H9 (cell line): ENCODE measurements at regions not wholly inside any gene's neighbourhood (a gene's known extent, or its start where the extent isn't known, plus 50 kb on each side); places are given as distances from the start of the nearest gene placed in this dataset.

Experiments used
- DNase-seq: peaks from one replicate; pipeline ENCODE4 v3.0.0-alpha.2; 2017
- H2AFZ ChIP-seq: one replicate; pipeline ENCODE4 v1.6.1; 2013; ENCODE audit warnings: mild to moderate bottlenecking, low read length, control low read depth, moderate library complexity
- H2AK5ac ChIP-seq: 2 replicates; pipeline ENCODE4 v1.6.1; 2013; ENCODE audit warnings: low read length, control low read depth, mixed read lengths; ENCODE audit not compliant: insufficient read length
- H2BK120ac ChIP-seq: one replicate; pipeline ENCODE4 v1.6.1; 2013; ENCODE audit warnings: low read depth, mild to moderate bottlenecking, low read length, control low read depth, inconsistent platforms; ENCODE audit not compliant: poor library complexity, severe bottlenecking
- H2BK12ac ChIP-seq: 2 replicates; pipeline ENCODE4 v1.6.1; 2013; ENCODE audit warnings: low read length, control low read depth, mixed read lengths, low read depth; ENCODE audit not compliant: insufficient read length
- H2BK15ac ChIP-seq: 2 replicates; pipeline ENCODE4 v1.6.1; 2013; ENCODE audit warnings: low read depth, low read length, control low read depth
- H2BK20ac ChIP-seq: one replicate; pipeline ENCODE4 v1.6.1; 2013; ENCODE audit warnings: low read depth, mild to moderate bottlenecking, low read length, control low read depth, inconsistent platforms; ENCODE audit not compliant: poor library complexity, severe bottlenecking
- H2BK5ac ChIP-seq: 2 replicates; pipeline ENCODE4 v1.6.1; 2013; ENCODE audit warnings: low read length, control low read depth, mixed read lengths; ENCODE audit not compliant: insufficient read length
- H3K14ac ChIP-seq: 2 replicates; pipeline ENCODE4 v1.6.1; 2013; ENCODE audit warnings: low read length, control low read depth; ENCODE audit not compliant: insufficient read depth
- H3K18ac ChIP-seq: 2 replicates; pipeline ENCODE4 v1.6.1; 2013; ENCODE audit warnings: low read depth, mild to moderate bottlenecking, mixed read lengths, low read length, control low read depth; ENCODE audit not compliant: insufficient read length
- H3K23ac ChIP-seq: 2 replicates; pipeline ENCODE4 v1.6.1; 2013; ENCODE audit warnings: low read length, control low read depth, mixed read lengths, low read depth; ENCODE audit not compliant: insufficient read length
- H3K23me2 ChIP-seq: 2 replicates; pipeline ENCODE4 v1.6.1; 2013; ENCODE audit warnings: low read depth, mild to moderate bottlenecking, mixed read lengths, low read length, control low read depth; ENCODE audit not compliant: insufficient read length, poor library complexity, severe bottlenecking
- H3K27ac ChIP-seq: 2 replicates; pipeline ENCODE4 v1.5.1; 2013; ENCODE audit warnings: low read length, control low read depth, mixed read lengths, low read depth; ENCODE audit not compliant: insufficient read length
- H3K27me3 ChIP-seq: 2 replicates; pipeline ENCODE4 v1.6.1; 2013; ENCODE audit warnings: low read length, control low read depth, inconsistent platforms; ENCODE audit not compliant: insufficient read depth
- H3K4ac ChIP-seq: 2 replicates; pipeline ENCODE4 v1.6.1; 2013; ENCODE audit warnings: low read depth, mild to moderate bottlenecking, control low read depth, inconsistent platforms, low read length, moderate library complexity
- H3K4me1 ChIP-seq: 2 replicates; pipeline ENCODE4 v1.6.1; 2013; ENCODE audit warnings: low read length, control low read depth, inconsistent platforms; ENCODE audit not compliant: insufficient read depth
- H3K4me2 ChIP-seq: 2 replicates; pipeline ENCODE4 v1.6.1; 2013; ENCODE audit warnings: low read length, control low read depth, mixed read lengths; ENCODE audit not compliant: insufficient read length, insufficient read depth
- H3K56ac ChIP-seq: 2 replicates; pipeline ENCODE4 v1.6.1; 2013; ENCODE audit warnings: low read depth, mild to moderate bottlenecking, mixed read lengths, low read length, control low read depth; ENCODE audit not compliant: insufficient read length
- H3K79me1 ChIP-seq: 2 replicates; pipeline ENCODE4 v1.6.1; 2013; ENCODE audit warnings: low read depth, mild to moderate bottlenecking, moderate library complexity, low read length, control low read depth, inconsistent platforms; ENCODE audit not compliant: insufficient read depth, poor library complexity, severe bottlenecking
- H3K79me2 ChIP-seq: 2 replicates; pipeline ENCODE4 v1.6.1; 2013; ENCODE audit warnings: low read length, control low read depth, inconsistent platforms; ENCODE audit not compliant: insufficient read depth
- H3K9ac ChIP-seq: 2 replicates; pipeline ENCODE4 v1.6.1; 2013; ENCODE audit warnings: low read length, control low read depth, mixed read lengths; ENCODE audit not compliant: insufficient read length; ENCODE audit errors: extremely low read depth
- H3K9me3 ChIP-seq: one replicate; pipeline ENCODE4 v1.6.1; 2013; ENCODE audit warnings: low read depth, low read length, inconsistent platforms; ENCODE audit not compliant: control insufficient read depth
- H3T11ph ChIP-seq: one replicate; pipeline ENCODE4 v1.6.1; 2013; ENCODE audit warnings: mild to moderate bottlenecking, low read length, control low read depth, inconsistent platforms
- H4K20me1 ChIP-seq: one replicate; pipeline ENCODE4 v1.6.1; 2013; ENCODE audit not compliant: control insufficient read depth, insufficient read length, insufficient read depth
- H4K5ac ChIP-seq: 2 replicates; pipeline ENCODE4 v1.6.1; 2013; ENCODE audit warnings: low read depth, mild to moderate bottlenecking, mixed read lengths, low read length, control low read depth; ENCODE audit not compliant: insufficient read length
- H4K8ac ChIP-seq: replicated peaks from 2 replicates; pipeline ENCODE4 v1.6.1; 2013; ENCODE audit warnings: low read length, control low read depth, mixed read lengths, low read depth; ENCODE audit not compliant: insufficient read length
- H4K91ac ChIP-seq: 2 replicates; pipeline ENCODE4 v1.6.1; 2013; ENCODE audit warnings: low read depth, mild to moderate bottlenecking, moderate library complexity, mixed read lengths, low read length, control low read depth; ENCODE audit not compliant: insufficient read length
- H3K27ac Mint-ChIP-seq, 3 experiments: 2 replicates in 2 of 3; 3 replicates in 1 of 3; pipeline ENCODE4 v1.8.0; 2020 to 2021; ENCODE audit warnings: mixed read lengths in 3 of 3, mild to moderate bottlenecking in 1 of 3, moderate library complexity in 1 of 3
- H3K27me3 Mint-ChIP-seq: 2 replicates; pipeline ENCODE4 v1.8.0; 2021; ENCODE audit warnings: low read depth, mild to moderate bottlenecking, moderate library complexity, mixed read lengths
- H3K36me3 Mint-ChIP-seq, 3 experiments: 2 replicates in 2 of 3; 3 replicates in 1 of 3; pipeline ENCODE4 v1.8.0; 2020 to 2021; ENCODE audit warnings: low read depth in 3 of 3, mixed read lengths in 3 of 3; ENCODE audit not compliant: insufficient read depth in 1 of 3
- H3K4me1 Mint-ChIP-seq, 2 experiments: 2 replicates each; pipeline ENCODE4 v1.8.0; 2020; ENCODE audit warnings: mixed read lengths in 2 of 2
- H3K4me3 Mint-ChIP-seq, 2 experiments: 2 replicates in 1 of 2; 3 replicates in 1 of 2; pipeline ENCODE4 v1.8.0; 2020 to 2021; ENCODE audit warnings: mild to moderate bottlenecking in 2 of 2, mixed read lengths in 2 of 2, moderate library complexity in 1 of 2
- H3K9me3 Mint-ChIP-seq, 2 experiments: 2 replicates in 1 of 2; 3 replicates in 1 of 2; pipeline ENCODE4 v1.8.0; 2020; ENCODE audit warnings: mild to moderate bottlenecking in 2 of 2, mixed read lengths in 2 of 2, moderate library complexity in 1 of 2
- WGBS: extraction: QIAGEN DNeasy Blood & Tissue Kit; methylation state at CpG from one replicate; pipeline ENCODE4 v1.1.7; 2013; ENCODE audit warnings: missing lambda C conversion rate, low lambda C conversion rate, mixed read lengths; ENCODE audit not compliant: insufficient read length; ENCODE audit errors: extremely low coverage; 5-methylcytosine and 5-hydroxymethylcytosine counted together
- TF ChIP-seq, protein P1 (sequence below): fragments of 200-600 bp; sonication (generic); conservative IDR thresholded peaks from 3 replicates; pipeline ENCODE4 v1.8.0; 2021; ENCODE audit warnings: antibody characterized with exemption, mild to moderate bottlenecking

DNA sequence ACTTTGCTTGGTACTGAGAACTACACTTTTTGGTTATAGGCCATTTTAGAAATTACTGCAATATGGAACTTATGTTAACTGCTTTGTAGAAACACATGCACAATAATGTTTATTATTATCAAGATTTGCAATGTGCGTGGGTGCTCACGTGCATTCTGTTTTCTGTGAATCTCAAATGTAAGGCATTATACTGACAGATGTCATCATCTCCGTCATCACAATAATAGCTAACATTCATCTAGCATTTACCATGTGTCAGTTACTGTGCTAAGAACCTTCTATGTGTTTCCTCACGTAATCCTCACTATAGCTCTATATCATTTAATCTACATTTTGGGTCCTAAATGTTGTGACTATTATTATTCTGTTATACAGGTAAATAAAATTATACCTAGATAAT is 1214.8 kb upstream of the ADGRL4 start:
- Histone ChIP-seq H3K27ac (no peak overlapping the region), H3T11ph (no peak overlapping the region), H3K18ac (no peak overlapping the region), H3K14ac (no peak overlapping the region), H4K5ac (no peak overlapping the region), H2AFZ (no peak overlapping the region), H3K4me2 (no peak overlapping the region), H2AK5ac (no peak overlapping the region), H3K79me1 (no peaks in the 10 kb centered on the region), H3K23ac (no peak overlapping the region), H3K23me2 (no peaks in the 10 kb centered on the region), H4K91ac (no peak overlapping the region), H2BK12ac (no peak overlapping the region), H2BK5ac (no peak overlapping the region), H2BK15ac (no peak overlapping the region), H2BK20ac (no peak overlapping the region), H2BK120ac (no peak overlapping the region), H3K4ac (no peak overlapping the region), H3K27me3 (no peaks in the 10 kb centered on the region), H3K9me3 (no peaks in the 10 kb centered on the region), H4K20me1 (no peaks in the 10 kb centered on the region), H3K56ac (no peak overlapping the region), H3K4me1 (no peaks in the 10 kb centered on the region), H4K8ac (no peak overlapping the region), H3K79me2 (no peaks in the 10 kb centered on the region), H3K9ac (no peak overlapping the region)
- no CpG with 5 or more reads among the region's 4 CpGs for WGBS
- no peaks in the 10 kb centered on the region for H3K36me3 Mint-ChIP-seq
- H3K4me3 Mint-ChIP-seq, result no peak overlapping the region
- H3K27me3 Mint-ChIP-seq, result no peaks in the 10 kb centered on the region
- peaks cover 0 to 2% of the 10 kb centered on the region in 2 experiments; a peak in 2 of 4 replicates for H3K4me1 Mint-ChIP-seq
- no peak for DNase-seq
- H3K9me3 Mint-ChIP-seq, result peaks cover 0 to 1% of the 10 kb centered on the region in 2 experiments; a peak in 2 of 5 replicates
- no peak overlapping the region for H3K27ac Mint-ChIP-seq
- TF ChIP-seq, protein P1, sequence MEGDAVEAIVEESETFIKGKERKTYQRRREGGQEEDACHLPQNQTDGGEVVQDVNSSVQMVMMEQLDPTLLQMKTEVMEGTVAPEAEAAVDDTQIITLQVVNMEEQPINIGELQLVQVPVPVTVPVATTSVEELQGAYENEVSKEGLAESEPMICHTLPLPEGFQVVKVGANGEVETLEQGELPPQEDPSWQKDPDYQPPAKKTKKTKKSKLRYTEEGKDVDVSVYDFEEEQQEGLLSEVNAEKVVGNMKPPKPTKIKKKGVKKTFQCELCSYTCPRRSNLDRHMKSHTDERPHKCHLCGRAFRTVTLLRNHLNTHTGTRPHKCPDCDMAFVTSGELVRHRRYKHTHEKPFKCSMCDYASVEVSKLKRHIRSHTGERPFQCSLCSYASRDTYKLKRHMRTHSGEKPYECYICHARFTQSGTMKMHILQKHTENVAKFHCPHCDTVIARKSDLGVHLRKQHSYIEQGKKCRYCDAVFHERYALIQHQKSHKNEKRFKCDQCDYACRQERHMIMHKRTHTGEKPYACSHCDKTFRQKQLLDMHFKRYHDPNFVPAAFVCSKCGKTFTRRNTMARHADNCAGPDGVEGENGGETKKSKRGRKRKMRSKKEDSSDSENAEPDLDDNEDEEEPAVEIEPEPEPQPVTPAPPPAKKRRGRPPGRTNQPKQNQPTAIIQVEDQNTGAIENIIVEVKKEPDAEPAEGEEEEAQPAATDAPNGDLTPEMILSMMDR, result no peak
